ENCODE measurements at regions not wholly inside any gene's neighbourhood (a gene's known extent, or its start where the extent isn't known, plus 50 kb on each side); places are given as distances from the start of the nearest gene placed in this dataset.
"Not testable (repeated sequence)": the region's sequence is repeated elsewhere in the genome, so short reads cannot be mapped to it uniquely, and the experiment has no call there.

- not testable (repeated sequence) for DNase-seq
These were observed 60.6 kb downstream of the GOLGA8T start for GRCh38 chr15:30195355-30196008.

- peak; percentile 57 for DNase-seq
These were observed 61.1 kb downstream of the GOLGA8T start for GRCh38 chr15:30196009-30196375.

GRCh38 chr15:30196769-30197168 is 61.9 kb downstream of the GOLGA8T start:
- not testable (repeated sequence) for DNase-seq

- DNase-seq: not testable (repeated sequence)
These were observed 66.7 kb downstream of the GOLGA8T start for GRCh38 chr15:30201517-30201916.

- not testable (repeated sequence) for DNase-seq
These were observed 78.9 kb downstream of the GOLGA8T start for GRCh38 chr15:30213733-30214132.

GRCh38 chr15:30221803-30222202 is 87.0 kb downstream of the GOLGA8T start:
- not testable (repeated sequence) for DNase-seq

GRCh38 chr15:30222798-30223591 is 88.1 kb downstream of the GOLGA8T start:
- DNase-seq: not testable (repeated sequence)

- DNase-seq: not testable (repeated sequence)
These were observed 90.5 kb downstream of the GOLGA8T start for GRCh38 chr15:30225233-30225891.

- not testable (repeated sequence) for DNase-seq
These were observed 126.7 kb downstream of the GOLGA8T start for GRCh38 chr15:30261432-30262141.

- not testable (repeated sequence) for DNase-seq
These were observed 127.2 kb downstream of the GOLGA8T start for GRCh38 chr15:30262142-30262460.

- DNase-seq: not testable (repeated sequence)
These were observed 129.1 kb downstream of the GOLGA8T start for GRCh38 chr15:30264000-30264399.

GRCh38 chr15:30295150-30295844 is 98.0 kb downstream of the CHRFAM7A start:
- DNase-seq: not testable (repeated sequence)

- DNase-seq: not testable (repeated sequence)
These were observed 89.4 kb downstream of the CHRFAM7A start for GRCh38 chr15:30303968-30304367.
